GM23338 (cell line): ENCODE measurements at regions not wholly inside any gene's neighbourhood (a gene's known extent, or its start where the extent isn't known, plus 50 kb on each side); places are given as distances from the start of the nearest gene placed in this dataset.

Experiments
- ATAC-seq: fragments of 200-7000 bp; cut with Tn5 transposase; 3 replicates; pipeline ENCODE4 v1.9.1; 2020
- DNase-seq: peaks from one replicate; pipeline ENCODE4 v3.0.0-alpha.2; 2015; ENCODE audit warnings: low spot score
- H2AFZ ChIP-seq: fragments of 200-600 bp; sonication (generic); 2 replicates; pipeline ENCODE4 v1.8.0; 2016; ENCODE audit warnings: antibody characterized with exemption, mild to moderate bottlenecking, moderate library complexity
- H3F3A ChIP-seq: fragments of 200-600 bp; sonication (generic); replicated peaks from 2 replicates; pipeline ENCODE4 v1.8.0; 2017; ENCODE audit warnings: antibody characterized with exemption, mixed run types, low read depth
- H3K27ac ChIP-seq: fragments of 200-600 bp; sonication (generic); 2 replicates; pipeline ENCODE4 v1.6.1; 2016; ENCODE audit warnings: low read depth
- H3K27me3 ChIP-seq: fragments of 200-600 bp; sonication (generic); 2 replicates; pipeline ENCODE4 v1.8.0; 2016; ENCODE audit warnings: mild to moderate bottlenecking, mixed run types, moderate library complexity; ENCODE audit not compliant: insufficient read depth
- H3K36me3 ChIP-seq: fragments of 200-600 bp; sonication (generic); 2 replicates; pipeline ENCODE4 v1.8.0; 2016; ENCODE audit warnings: mild to moderate bottlenecking; ENCODE audit not compliant: insufficient read depth
- H3K4me1 ChIP-seq: fragments of 200-600 bp; sonication (generic); 2 replicates; pipeline ENCODE4 v1.8.0; 2016; ENCODE audit warnings: mild to moderate bottlenecking, moderate library complexity; ENCODE audit not compliant: insufficient read depth
- H3K4me2 ChIP-seq: fragments of 200-600 bp; sonication (generic); 2 replicates; pipeline ENCODE4 v1.7.1; 2017; ENCODE audit warnings: mixed run types
- H3K4me3 ChIP-seq: fragments of 200-600 bp; sonication (generic); 2 replicates; pipeline ENCODE4 v1.6.1; 2016; ENCODE audit warnings: mixed run types
- H3K79me2 ChIP-seq: fragments of 200-600 bp; sonication (generic); replicated peaks from 2 replicates; pipeline ENCODE4 v1.8.0; 2017; ENCODE audit warnings: mild to moderate bottlenecking; ENCODE audit not compliant: insufficient read depth
- H3K9me2 ChIP-seq: fragments of 200-600 bp; sonication (generic); 2 replicates; pipeline ENCODE4 v1.8.0; 2017; ENCODE audit not compliant: insufficient read depth
- H4K20me1 ChIP-seq: fragments of 200-600 bp; sonication (generic); replicated peaks from 2 replicates; pipeline ENCODE4 v1.8.0; 2017; ENCODE audit warnings: mild to moderate bottlenecking; ENCODE audit not compliant: insufficient read depth
- H3K27ac Mint-ChIP-seq: 2 replicates; pipeline ENCODE4 v1.8.0; 2020; ENCODE audit warnings: inconsistent platforms, mild to moderate bottlenecking, moderate library complexity, mixed read lengths
- H3K27me3 Mint-ChIP-seq: 3 replicates; pipeline ENCODE4 v1.8.0; 2022; ENCODE audit warnings: low read depth, mild to moderate bottlenecking, moderate library complexity, mixed read lengths, inconsistent platforms; ENCODE audit not compliant: insufficient read depth, poor library complexity
- H3K36me3 Mint-ChIP-seq: 3 replicates; pipeline ENCODE4 v1.8.0; 2021; ENCODE audit warnings: low read depth, mild to moderate bottlenecking, inconsistent platforms, moderate library complexity, mixed read lengths
- H3K4me1 Mint-ChIP-seq: 3 replicates; pipeline ENCODE4 v1.8.0; 2020; ENCODE audit warnings: mild to moderate bottlenecking, inconsistent platforms, mixed read lengths
- H3K4me3 Mint-ChIP-seq: 3 replicates; pipeline ENCODE4 v1.8.0; 2021; ENCODE audit warnings: moderate library complexity, mild to moderate bottlenecking, inconsistent platforms, mixed read lengths
- H3K9me3 Mint-ChIP-seq: 3 replicates; pipeline ENCODE4 v1.8.0; 2020; ENCODE audit warnings: moderate library complexity, mild to moderate bottlenecking, inconsistent platforms, mixed read lengths
- CREB1 ChIP-seq: fragments of 250-450 bp; sonication (Bioruptor Pico); IDR thresholded peaks from 2 replicates; pipeline ENCODE4 v1.5.0; 2020; ENCODE audit warnings: low read depth, mild to moderate bottlenecking, moderate library complexity
- EZH2 ChIP-seq: fragments of 200-600 bp; sonication (generic); IDR thresholded peaks from one replicate; pipeline ENCODE4 v1.8.0; 2017; ENCODE audit warnings: antibody characterized with exemption, mild to moderate bottlenecking, low read depth; ENCODE audit not compliant: unreplicated experiment
- EZH2phosphoT487 ChIP-seq: fragments of 200-600 bp; sonication (generic); IDR thresholded peaks from one replicate; pipeline ENCODE4 v1.8.1; 2018; ENCODE audit warnings: antibody characterized with exemption; ENCODE audit not compliant: unreplicated experiment
- NANOG ChIP-seq: IDR thresholded peaks from 2 replicates; pipeline ENCODE4 v1.6.1; 2016; ENCODE audit warnings: antibody characterized with exemption, borderline replicate concordance
- POLR2AphosphoS5 ChIP-seq: IDR thresholded peaks from 2 replicates; pipeline ENCODE4 v1.6.1; 2016; ENCODE audit warnings: antibody characterized with exemption, low read depth
- TF ChIP-seq, protein P1 (sequence below): fragments of 250-450 bp; sonication (Bioruptor Pico); IDR thresholded peaks from 2 replicates; pipeline ENCODE4 v1.5.0; 2020; ENCODE audit warnings: mild to moderate bottlenecking, moderate library complexity
- TF ChIP-seq, protein P2 (sequence below): IDR thresholded peaks from 2 replicates; pipeline ENCODE4 v1.6.1; 2016; ENCODE audit warnings: antibody characterized with exemption
- TF ChIP-seq, protein P3 (sequence below), 2 experiments: fragments of 200-600 bp in 1 of 2; sonication (generic) in 1 of 2; conservative IDR thresholded peaks; 2 replicates each; pipeline versions ENCODE4 v1.5.1 to v1.6.1; 2016 to 2017; ENCODE audit warnings: antibody characterized with exemption in 2 of 2, low read depth in 2 of 2, mild to moderate bottlenecking in 2 of 2, moderate library complexity in 1 of 2
- TF ChIP-seq, protein P4 (sequence below): IDR thresholded peaks from one replicate; pipeline ENCODE4 v1.6.1; 2018; ENCODE audit warnings: antibody characterized with exemption; ENCODE audit not compliant: unreplicated experiment

DNA sequence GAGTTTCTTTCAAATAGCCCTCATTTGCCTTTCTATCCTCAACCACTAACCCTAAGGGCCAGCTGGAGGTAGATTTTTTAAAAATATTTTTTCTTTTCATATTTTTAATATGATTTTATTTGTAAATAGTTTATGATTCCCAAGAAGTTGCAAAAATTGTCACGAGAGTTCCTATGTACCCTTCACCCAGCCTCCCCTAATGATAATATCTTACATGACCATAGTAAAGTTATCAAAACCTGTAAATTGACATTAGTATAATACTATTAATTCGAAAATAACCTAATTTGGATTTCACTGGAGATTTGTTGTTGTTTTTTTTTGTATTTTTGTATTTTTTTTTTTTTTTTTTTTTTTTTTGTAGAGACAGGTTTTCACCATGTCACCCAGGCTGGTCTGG is 495.5 kb downstream of the MIAT start (continued):
- TF ChIP-seq, protein P1, sequence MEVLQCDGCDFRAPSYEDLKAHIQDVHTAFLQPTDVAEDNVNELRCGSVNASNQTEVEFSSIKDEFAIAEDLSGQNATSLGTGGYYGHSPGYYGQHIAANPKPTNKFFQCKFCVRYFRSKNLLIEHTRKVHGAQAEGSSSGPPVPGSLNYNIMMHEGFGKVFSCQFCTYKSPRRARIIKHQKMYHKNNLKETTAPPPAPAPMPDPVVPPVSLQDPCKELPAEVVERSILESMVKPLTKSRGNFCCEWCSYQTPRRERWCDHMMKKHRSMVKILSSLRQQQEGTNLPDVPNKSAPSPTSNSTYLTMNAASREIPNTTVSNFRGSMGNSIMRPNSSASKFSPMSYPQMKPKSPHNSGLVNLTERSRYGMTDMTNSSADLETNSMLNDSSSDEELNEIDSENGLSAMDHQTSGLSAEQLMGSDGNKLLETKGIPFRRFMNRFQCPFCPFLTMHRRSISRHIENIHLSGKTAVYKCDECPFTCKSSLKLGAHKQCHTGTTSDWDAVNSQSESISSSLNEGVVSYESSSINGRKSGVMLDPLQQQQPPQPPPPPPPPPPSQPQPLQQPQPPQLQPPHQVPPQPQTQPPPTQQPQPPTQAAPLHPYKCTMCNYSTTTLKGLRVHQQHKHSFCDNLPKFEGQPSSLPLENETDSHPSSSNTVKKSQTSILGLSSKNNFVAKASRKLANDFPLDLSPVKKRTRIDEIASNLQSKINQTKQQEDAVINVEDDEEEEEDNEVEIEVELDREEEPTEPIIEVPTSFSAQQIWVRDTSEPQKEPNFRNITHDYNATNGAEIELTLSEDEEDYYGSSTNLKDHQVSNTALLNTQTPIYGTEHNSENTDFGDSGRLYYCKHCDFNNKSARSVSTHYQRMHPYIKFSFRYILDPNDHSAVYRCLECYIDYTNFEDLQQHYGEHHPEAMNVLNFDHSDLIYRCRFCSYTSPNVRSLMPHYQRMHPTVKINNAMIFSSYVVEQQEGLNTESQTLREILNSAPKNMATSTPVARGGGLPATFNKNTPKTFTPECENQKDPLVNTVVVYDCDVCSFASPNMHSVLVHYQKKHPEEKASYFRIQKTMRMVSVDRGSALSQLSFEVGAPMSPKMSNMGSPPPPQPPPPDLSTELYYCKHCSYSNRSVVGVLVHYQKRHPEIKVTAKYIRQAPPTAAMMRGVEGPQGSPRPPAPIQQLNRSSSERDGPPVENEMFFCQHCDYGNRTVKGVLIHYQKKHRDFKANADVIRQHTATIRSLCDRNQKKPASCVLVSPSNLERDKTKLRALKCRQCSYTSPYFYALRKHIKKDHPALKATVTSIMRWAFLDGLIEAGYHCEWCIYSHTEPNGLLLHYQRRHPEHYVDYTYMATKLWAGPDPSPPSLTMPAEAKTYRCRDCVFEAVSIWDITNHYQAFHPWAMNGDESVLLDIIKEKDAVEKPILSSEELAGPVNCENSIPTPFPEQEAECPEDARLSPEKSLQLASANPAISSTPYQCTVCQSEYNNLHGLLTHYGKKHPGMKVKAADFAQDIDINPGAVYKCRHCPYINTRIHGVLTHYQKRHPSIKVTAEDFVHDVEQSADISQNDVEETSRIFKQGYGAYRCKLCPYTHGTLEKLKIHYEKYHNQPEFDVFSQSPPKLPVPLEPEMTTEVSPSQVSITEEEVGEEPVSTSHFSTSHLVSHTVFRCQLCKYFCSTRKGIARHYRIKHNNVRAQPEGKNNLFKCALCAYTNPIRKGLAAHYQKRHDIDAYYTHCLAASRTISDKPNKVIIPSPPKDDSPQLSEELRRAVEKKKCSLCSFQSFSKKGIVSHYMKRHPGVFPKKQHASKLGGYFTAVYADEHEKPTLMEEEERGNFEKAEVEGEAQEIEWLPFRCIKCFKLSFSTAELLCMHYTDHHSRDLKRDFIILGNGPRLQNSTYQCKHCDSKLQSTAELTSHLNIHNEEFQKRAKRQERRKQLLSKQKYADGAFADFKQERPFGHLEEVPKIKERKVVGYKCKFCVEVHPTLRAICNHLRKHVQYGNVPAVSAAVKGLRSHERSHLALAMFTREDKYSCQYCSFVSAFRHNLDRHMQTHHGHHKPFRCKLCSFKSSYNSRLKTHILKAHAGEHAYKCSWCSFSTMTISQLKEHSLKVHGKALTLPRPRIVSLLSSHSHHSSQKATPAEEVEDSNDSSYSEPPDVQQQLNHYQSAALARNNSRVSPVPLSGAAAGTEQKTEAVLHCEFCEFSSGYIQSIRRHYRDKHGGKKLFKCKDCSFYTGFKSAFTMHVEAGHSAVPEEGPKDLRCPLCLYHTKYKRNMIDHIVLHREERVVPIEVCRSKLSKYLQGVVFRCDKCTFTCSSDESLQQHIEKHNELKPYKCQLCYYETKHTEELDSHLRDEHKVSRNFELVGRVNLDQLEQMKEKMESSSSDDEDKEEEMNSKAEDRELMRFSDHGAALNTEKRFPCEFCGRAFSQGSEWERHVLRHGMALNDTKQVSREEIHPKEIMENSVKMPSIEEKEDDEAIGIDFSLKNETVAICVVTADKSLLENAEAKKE = no peak
- TF ChIP-seq, protein P2, sequence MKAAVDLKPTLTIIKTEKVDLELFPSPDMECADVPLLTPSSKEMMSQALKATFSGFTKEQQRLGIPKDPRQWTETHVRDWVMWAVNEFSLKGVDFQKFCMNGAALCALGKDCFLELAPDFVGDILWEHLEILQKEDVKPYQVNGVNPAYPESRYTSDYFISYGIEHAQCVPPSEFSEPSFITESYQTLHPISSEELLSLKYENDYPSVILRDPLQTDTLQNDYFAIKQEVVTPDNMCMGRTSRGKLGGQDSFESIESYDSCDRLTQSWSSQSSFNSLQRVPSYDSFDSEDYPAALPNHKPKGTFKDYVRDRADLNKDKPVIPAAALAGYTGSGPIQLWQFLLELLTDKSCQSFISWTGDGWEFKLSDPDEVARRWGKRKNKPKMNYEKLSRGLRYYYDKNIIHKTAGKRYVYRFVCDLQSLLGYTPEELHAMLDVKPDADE = no peak
- TF ChIP-seq EZH2phosphoT487 (no peak), CREB1 (CRISPR knock-in tag) (no peak)
- TF ChIP-seq, protein P3, sequence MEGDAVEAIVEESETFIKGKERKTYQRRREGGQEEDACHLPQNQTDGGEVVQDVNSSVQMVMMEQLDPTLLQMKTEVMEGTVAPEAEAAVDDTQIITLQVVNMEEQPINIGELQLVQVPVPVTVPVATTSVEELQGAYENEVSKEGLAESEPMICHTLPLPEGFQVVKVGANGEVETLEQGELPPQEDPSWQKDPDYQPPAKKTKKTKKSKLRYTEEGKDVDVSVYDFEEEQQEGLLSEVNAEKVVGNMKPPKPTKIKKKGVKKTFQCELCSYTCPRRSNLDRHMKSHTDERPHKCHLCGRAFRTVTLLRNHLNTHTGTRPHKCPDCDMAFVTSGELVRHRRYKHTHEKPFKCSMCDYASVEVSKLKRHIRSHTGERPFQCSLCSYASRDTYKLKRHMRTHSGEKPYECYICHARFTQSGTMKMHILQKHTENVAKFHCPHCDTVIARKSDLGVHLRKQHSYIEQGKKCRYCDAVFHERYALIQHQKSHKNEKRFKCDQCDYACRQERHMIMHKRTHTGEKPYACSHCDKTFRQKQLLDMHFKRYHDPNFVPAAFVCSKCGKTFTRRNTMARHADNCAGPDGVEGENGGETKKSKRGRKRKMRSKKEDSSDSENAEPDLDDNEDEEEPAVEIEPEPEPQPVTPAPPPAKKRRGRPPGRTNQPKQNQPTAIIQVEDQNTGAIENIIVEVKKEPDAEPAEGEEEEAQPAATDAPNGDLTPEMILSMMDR (conservative IDR thresholded peaks at IDR 0.05; ENCODE audit: low read depth in 2 of 2) = no peak

DNA sequence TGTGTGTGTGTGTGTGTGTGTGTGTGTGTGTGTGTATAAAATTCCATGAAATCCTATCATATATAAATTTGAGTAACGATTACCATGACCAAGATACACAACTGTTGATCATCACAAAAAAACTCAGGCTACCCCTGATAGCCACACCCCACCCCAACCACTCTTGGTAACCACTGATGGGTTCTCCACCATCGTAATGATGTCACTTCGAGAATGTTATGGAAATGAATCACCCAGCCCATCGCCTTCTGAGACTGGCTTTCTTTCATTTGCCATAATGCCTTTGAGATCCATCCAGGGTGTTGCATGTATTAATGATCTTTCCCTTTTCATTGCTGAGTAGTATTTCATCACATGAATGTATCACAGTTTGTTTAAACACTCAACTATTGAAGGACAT is 496.0 kb downstream of the MIAT start:
- no peak for ATAC-seq
- no peaks in the 10 kb centered on the region for H3K36me3 Mint-ChIP-seq
- no peaks in the 10 kb centered on the region for H3K27me3 Mint-ChIP-seq
- Histone ChIP-seq H3K36me3 (no peaks in the 10 kb centered on the region), H3K4me3 (no peak overlapping the region), H3K4me2 (no peak overlapping the region), H4K20me1 (no peaks in the 10 kb centered on the region), H3K27me3 (no peaks in the 10 kb centered on the region), H3K9me2 (no peaks in the 10 kb centered on the region), H3F3A (no peaks in the 10 kb centered on the region), H3K79me2 (no peaks in the 10 kb centered on the region), H3K4me1 (no peaks in the 10 kb centered on the region; the same call in 1 of the 2 replicates), H3K27ac (no peak overlapping the region), H2AFZ (no peak overlapping the region)
- DNase-seq = no peak
- no peak overlapping the region for H3K27ac Mint-ChIP-seq
- H3K4me1 Mint-ChIP-seq = peaks cover 19% of the 10 kb centered on the region
- H3K9me3 Mint-ChIP-seq = no peaks in the 10 kb centered on the region
- H3K4me3 Mint-ChIP-seq = no peak overlapping the region
- TF ChIP-seq CREB1 (CRISPR knock-in tag) (no peak), POLR2AphosphoS5 (no peak), EZH2 (no peak), NANOG (no peak)
- TF ChIP-seq, protein P3 (conservative IDR thresholded peaks at IDR 0.05; ENCODE audit: low read depth in 2 of 2) = no peak
- TF ChIP-seq, protein P4, sequence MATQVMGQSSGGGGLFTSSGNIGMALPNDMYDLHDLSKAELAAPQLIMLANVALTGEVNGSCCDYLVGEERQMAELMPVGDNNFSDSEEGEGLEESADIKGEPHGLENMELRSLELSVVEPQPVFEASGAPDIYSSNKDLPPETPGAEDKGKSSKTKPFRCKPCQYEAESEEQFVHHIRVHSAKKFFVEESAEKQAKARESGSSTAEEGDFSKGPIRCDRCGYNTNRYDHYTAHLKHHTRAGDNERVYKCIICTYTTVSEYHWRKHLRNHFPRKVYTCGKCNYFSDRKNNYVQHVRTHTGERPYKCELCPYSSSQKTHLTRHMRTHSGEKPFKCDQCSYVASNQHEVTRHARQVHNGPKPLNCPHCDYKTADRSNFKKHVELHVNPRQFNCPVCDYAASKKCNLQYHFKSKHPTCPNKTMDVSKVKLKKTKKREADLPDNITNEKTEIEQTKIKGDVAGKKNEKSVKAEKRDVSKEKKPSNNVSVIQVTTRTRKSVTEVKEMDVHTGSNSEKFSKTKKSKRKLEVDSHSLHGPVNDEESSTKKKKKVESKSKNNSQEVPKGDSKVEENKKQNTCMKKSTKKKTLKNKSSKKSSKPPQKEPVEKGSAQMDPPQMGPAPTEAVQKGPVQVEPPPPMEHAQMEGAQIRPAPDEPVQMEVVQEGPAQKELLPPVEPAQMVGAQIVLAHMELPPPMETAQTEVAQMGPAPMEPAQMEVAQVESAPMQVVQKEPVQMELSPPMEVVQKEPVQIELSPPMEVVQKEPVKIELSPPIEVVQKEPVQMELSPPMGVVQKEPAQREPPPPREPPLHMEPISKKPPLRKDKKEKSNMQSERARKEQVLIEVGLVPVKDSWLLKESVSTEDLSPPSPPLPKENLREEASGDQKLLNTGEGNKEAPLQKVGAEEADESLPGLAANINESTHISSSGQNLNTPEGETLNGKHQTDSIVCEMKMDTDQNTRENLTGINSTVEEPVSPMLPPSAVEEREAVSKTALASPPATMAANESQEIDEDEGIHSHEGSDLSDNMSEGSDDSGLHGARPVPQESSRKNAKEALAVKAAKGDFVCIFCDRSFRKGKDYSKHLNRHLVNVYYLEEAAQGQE = no peak
